HG03103 (cell line): ENCODE measurements at regions not wholly inside any gene's neighbourhood (a gene's known extent, or its start where the extent isn't known, plus 50 kb on each side); places are given as distances from the start of the nearest gene placed in this dataset.

ENCODE experiments used
- ATAC-seq: cut with Tn5 transposase; IDR thresholded peaks from one replicate; pipeline ENCODE4 v1.9.1; 2021; ENCODE audit warnings: low read depth; ENCODE audit not compliant: unreplicated experiment

GRCh38 chr3:3633761-3634160, 165.5 kb upstream of the LRRN1 start:
- no peak for ATAC-seq

- ATAC-seq, result no peak
Measured at GRCh38 chr3:3632449-3632848, 166.8 kb upstream of the LRRN1 start.

- no peak for ATAC-seq
Measured at GRCh38 chr3:3631114-3631513, 168.1 kb upstream of the LRRN1 start.

GRCh38 chr3:3629911-3630310, 169.3 kb upstream of the LRRN1 start:
- ATAC-seq, result no peak

GRCh38 chr3:3628676-3629328, 170.4 kb upstream of the LRRN1 start:
- ATAC-seq, result peak; percentile 61

- no peak for ATAC-seq
Measured at GRCh38 chr3:3627114-3627513, 172.1 kb upstream of the LRRN1 start.

- ATAC-seq, result no peak
Measured at GRCh38 chr3:3625544-3626271, 173.5 kb upstream of the LRRN1 start.

GRCh38 chr3:3619815-3620214, 179.4 kb upstream of the LRRN1 start:
- ATAC-seq, result no peak

- ATAC-seq, result no peak
Measured at GRCh38 chr3:3618623-3619022, 180.6 kb upstream of the LRRN1 start.

- no peak for ATAC-seq
Measured at GRCh38 chr3:3615533-3615932, 183.7 kb upstream of the LRRN1 start.

- no peak for ATAC-seq
Measured at GRCh38 chr3:3610581-3611298, 188.5 kb upstream of the LRRN1 start.

- ATAC-seq, result no peak
Measured at GRCh38 chr3:3606321-3606720, 192.9 kb upstream of the LRRN1 start.

GRCh38 chr3:3605226-3605625, 194.0 kb upstream of the LRRN1 start:
- ATAC-seq, result no peak

- no peak for ATAC-seq
Measured at GRCh38 chr3:3603351-3603750, 195.9 kb upstream of the LRRN1 start.

GRCh38 chr3:3600665-3601340, 198.4 kb upstream of the LRRN1 start:
- no peak for ATAC-seq

GRCh38 chr3:3599016-3599415, 200.2 kb upstream of the LRRN1 start:
- ATAC-seq, result no peak

- no peak for ATAC-seq
Measured at GRCh38 chr3:3594986-3595385, 204.2 kb upstream of the LRRN1 start.

GRCh38 chr3:3589715-3590130, 209.5 kb upstream of the LRRN1 start:
- peak; percentile 83 for ATAC-seq

GRCh38 chr3:3587647-3587972, 211.6 kb upstream of the LRRN1 start:
- ATAC-seq, result no peak

- no peak for ATAC-seq
Measured at GRCh38 chr3:3586843-3587646, 212.2 kb upstream of the LRRN1 start.
